Inflammatory macrophage treated with lipopolysaccharide for 1 hour (primary cell): ENCODE measurements at regions not wholly inside any gene's neighbourhood (a gene's known extent, or its start where the extent isn't known, plus 50 kb on each side); places are given as distances from the start of the nearest gene placed in this dataset.

Experiments used
- DNase-seq, 2 donors: peaks; one replicate each; pipeline ENCODE4 v3.0.0-alpha.2; 2020 to 2022

DNA sequence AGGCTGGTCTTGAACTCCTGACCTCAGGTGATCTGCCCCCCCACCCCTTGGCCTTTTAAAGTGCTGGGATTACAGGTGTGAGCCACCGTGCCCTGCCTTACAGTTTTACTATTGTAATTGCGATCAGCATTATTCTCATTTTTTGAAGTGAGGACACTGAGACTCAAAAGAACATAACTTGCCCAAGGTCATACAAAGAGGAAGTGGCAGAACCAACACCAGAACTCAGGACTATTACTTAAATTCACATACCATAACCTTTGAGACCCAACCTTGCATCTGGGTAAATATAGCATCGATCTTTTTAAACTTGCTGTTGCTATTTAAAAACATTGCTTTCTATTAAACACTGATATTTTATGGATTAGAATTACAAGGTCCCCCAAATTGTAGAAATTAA lies 54.2 kb downstream of the FOXI1 start:
- DNase-seq: no peak

DNA sequence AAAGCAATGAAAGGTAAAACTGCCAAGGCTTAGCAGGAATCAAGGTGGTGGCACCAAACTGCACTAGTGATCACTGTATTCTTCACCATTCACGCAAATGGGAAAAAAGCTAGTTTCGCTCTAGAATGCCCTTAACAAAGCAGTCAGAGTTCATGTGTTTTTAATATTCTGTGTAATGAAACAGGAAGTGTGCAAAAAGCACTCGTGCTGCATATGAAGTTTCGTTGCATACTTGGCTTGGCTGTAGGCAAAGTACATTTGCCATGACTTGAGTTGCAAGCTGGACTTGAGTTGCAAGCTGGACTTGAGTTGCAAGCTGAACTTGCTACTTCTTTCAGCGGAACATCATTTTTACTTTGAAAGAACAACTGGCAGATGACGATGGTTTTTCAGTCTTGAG lies 55.4 kb downstream of the FOXI1 start:
- DNase-seq: peak in 1 of 2 donors; percentile 12

DNA sequence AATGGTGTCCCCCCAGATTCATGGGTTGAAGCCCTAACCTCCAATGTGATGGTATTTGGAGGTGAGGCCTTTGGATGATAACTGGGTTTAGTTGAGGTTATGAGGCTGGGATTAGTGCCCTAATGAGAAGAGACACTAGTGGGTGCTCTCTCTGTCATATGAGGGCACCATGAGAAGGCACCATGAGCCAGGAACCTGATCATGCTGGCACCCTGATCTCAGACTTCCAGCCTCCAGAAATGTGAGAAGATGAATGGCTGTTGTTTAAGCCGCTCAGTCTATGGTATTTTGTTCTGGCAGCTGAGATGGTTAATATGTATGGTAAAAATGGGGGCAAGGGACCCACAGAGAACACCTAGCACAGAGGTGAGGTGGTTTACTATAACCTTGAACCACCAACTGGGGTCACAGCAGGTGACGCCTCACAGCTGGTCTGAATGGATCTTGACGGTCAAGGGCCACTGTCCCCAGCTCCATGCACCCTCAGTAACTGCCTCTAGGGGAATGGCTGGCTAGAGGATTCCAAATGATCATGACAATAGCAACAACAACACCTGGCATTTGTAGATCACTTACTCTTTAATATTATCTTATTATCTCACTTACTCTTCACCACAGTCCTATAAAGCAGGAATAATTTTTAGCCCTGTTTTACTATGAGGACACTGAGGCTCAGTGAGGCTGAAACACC lies 57.1 kb downstream of the FOXI1 start:
- no peak for DNase-seq

DNA sequence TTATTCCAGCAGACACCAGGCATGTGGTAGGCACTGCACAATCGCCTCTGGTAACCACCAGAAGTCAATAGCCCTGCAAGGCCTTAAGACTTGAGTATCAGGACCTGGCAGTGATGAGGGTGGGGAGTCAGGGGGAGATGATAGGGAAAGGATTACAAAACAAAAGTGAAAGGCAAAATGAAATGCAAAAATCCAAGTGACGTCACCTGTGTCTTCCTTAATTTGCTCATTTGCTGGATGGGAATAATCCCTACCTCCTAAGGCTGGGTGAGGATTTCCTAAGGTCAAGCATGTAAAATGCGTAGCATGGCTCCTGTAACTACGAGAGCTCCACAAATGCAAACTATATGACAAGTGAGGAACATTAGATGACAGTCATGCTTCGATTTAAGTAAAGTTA lies 58.4 kb downstream of the FOXI1 start:
- no peak for DNase-seq

DNA sequence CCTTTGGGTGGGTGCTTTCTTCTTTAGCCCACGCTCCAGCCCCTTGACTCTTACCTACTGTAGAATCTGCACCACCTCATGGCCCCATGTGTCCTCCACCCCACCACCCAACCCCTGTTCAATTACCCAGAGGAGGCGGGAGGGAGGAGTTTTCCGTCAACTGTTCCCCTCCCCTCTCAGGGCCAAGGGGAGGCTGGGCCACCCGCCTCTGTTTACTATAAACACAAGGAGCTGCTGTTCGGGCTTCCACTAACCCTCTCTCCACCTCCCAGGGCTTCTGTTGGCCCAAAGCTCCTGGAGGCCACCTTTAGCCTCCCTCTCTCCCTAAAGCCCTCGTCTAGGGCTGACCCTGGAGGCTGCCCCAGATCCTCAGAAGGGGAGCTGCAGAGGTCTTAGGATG lies 59.2 kb downstream of the FOXI1 start:
- no peak for DNase-seq

DNA sequence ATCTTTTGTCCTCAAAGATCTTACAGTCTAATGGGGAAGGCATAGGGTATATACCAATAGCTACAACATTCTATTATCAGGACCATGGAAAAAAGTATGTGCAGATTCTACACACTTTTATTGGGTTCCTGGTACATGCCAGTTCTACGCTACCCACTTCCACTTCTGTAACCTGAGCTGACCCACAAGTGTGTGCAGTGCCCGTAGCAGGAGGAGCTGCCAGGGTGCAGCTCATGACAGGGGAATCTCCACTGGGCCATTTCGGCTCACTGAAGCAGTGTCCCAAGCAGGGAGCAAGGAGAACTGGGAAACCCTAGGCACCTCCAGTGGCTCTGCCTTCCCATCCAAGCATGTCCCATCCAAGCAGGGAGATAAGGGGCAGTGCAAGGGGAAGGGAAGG lies 60.4 kb downstream of the FOXI1 start:
- DNase-seq: no peak

DNA sequence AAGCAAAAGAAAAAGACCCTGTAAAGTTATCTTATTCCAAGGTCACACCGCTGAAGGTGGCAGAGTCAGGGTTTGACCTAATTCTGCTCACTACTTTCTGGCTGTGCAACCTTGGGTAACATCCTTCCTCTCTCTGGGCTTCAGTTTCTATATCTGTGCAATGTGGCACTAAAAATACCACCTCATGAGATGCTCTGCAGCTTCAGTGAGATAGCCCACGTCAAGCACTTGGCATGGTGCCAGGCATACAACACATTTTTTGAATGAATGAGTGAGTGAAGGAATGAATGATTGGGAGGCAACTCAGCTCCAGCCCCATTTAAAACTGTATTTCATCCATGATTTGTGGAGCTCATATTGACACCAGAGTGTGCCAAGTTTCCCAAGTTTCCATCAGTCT lies 62.3 kb downstream of the FOXI1 start:
- DNase-seq: no peak

DNA sequence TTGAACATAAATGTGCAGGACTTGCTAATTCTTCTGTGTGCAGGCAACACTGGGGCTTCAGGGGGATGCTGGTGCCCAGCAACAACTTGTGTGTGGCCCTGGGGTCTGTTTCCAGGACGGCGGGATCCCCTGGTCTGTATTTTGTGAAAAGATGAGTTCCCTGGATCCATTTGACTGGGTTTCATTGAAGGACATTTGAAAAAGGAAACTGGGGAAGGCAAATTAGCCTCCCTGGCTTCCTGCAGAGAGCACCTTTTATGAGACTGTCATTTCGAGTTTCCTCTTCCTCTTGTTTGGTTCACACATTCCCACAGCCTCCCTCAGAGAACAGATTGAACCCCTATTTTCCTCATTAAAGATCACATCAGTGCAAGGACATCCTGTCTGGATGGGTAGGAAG lies 63.1 kb downstream of the FOXI1 start:
- no peak for DNase-seq

DNA sequence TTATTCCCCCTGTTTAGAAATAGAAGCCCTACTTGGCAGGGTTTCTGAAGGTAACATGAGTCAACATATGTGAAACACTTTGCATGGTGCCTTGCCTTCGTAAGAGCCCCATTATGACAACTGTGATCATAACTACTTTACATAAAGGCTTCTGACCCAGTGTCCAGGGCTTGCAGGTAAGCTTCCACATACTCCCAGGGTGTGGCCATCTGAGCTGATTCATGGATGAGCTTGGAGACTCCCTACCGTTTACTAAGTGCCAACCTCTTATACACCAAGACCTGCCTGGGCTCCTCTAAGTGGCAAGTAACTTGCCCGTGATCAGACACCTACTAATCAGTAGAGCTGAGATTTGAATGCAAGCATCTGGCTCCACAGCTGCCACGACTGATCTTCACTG lies 62.8 kb upstream of the C5orf58 start:
- DNase-seq: no peak

DNA sequence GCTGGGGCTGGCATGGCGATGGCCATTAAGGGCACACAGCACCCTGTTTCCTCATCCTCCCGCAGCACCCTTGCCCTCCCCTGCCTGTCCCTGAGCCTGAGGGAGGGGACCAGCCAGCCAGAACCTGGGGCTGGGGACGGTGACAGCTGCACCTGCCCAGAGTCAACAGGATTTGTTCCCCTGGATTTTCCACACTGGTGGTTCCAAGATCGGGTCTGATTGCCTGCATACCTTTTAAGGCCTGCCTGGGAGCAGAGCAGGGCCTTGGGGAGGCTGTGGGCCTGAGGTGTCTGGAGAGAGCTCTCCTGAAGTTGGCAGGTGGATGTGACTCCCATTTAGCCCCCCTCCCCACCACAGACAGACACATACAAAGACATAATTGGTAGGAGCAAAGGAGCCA lies 61.0 kb upstream of the C5orf58 start:
- no peak for DNase-seq

DNA sequence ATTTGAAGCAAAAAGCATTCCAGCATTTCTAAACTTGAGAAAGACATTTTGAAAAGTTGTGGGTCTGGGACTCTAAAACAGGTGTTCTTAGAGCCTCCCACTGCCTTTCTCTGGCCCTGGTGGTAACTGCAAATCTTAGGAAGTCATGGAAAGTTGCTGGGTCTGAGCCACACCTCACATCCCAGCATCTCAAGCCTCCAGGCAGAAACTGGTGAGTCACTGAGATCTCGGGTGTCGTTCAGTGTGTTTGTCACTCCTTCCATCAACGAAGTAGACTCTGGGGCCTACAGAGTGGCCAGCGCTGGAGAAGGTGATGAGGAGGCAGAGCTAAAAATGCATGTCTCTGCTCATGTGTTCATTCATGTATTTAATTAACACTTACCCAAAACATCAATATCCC lies 59.6 kb upstream of the C5orf58 start:
- no peak for DNase-seq

DNA sequence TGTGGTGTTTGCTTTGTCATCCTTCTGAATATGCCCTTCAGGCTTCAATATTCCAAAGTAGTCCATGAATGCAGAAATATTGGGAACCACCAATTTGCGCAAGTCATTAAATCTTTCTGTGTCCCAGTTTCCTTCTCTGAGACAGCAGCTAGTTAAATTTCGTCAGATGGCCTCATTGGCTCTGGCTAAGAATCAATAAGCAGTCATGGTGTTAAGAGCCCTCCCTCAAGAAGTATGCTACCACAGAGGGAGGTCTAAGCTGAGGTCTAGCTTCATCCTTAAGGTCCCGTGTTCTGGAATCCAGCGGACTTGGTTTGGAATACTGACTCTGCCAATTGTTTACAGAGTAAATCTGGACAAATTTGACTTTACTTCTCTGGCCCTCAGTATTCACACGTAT lies 59.1 kb upstream of the C5orf58 start:
- DNase-seq: no peak

DNA sequence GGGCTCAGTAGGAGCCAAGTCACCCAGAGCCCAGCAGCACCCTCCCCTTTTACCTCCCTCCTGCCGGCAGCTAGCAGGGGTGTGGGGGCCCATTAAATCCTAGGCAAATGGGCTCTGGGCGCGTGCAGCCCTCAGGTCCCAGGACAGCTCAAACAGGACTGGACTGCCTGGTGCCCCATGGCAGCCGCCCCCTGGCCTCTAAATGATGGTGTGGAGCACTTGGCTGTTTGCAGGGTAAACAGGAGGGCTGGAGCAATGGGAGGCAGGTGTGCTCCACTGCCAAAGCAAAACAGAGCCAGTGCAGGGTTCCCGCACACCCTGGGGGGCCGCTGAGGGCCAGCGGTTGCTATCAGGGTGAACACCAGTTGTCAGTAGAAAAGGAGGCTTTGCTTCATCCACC lies 55.9 kb upstream of the C5orf58 start:
- no peak for DNase-seq

DNA sequence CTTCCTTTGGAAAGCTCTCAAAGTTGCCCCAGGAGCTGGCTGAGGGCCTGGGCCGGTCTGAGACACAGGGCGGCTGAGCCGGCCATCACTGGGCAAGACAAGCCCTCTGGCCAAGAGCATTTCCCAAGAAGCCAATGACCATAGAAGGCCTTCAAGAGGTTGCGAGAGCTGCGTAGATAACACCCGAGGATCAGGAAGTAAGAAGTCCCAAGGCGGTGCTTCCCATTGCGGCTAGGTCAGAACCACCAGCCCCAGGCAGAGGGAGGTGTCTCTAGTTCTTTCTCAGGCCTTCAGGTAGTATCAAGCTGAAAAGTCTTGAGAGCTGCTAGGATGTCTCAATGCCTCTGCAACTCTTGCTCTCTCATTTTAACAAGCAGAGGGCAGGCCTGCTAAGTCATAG lies 54.0 kb upstream of the C5orf58 start:
- no peak for DNase-seq

DNA sequence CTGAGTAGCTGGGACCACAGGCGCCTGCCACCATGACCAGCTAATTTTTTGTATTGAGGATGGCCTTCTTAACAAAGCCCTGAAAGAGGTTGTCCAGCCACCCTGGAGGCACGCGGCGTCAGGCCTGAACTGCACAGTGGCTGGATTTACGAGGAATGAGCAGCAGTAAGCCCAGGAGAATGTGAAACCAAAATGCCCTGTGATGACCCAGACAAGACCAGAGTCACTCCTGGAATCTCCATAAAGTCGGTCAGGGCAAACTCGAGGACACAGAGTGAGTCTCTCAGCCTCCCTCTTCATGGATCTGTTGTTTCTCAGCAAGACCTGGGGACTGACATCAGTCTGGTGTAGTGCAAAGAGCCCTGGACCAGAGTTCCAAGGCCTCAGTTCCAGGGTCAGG lies 53.2 kb upstream of the C5orf58 start:
- DNase-seq: no peak

DNA sequence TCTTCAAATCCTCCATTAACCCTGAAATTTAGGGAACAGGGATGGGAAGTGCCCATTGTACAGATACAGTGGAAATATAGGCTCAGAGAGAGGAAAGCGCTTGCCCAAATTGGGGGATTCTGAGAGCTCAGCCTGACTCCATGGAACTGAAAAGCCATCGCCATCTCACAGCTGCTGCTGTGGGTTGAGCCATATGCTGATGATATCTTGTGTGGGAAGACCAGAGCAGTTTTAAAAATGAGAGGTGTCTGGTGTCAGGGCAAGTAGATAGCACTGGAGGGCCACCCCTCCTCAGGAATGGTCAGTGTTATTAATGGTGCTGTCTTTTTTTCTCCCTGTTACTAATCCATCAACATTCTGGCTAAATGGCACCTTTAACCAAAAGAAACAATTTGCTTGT lies 50.9 kb upstream of the C5orf58 start:
- no peak for DNase-seq

DNA sequence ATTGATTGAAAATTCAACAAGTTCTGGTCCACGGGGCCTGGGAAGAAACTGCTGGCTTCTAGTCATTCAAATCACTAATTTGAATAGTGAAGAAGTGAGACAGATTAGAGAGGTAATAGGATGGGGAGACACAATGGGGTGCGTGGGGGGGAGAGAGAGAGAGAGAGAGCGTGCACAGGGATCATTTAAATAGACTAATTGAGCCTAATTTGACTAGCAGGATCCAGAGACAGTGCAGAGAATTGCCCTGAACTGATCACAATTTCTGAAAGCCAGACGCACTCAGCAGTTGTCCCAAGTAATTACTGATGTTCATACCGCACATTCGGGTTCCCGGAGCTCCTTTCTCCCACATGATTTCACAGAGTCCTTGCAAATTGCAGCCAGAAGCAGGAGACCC lies 50.3 kb upstream of the C5orf58 start:
- no peak for DNase-seq
